ENCODE measurements at regions not wholly inside any gene's neighbourhood (a gene's known extent, or its start where the extent isn't known, plus 50 kb on each side); places are given as distances from the start of the nearest gene placed in this dataset.

DNA sequence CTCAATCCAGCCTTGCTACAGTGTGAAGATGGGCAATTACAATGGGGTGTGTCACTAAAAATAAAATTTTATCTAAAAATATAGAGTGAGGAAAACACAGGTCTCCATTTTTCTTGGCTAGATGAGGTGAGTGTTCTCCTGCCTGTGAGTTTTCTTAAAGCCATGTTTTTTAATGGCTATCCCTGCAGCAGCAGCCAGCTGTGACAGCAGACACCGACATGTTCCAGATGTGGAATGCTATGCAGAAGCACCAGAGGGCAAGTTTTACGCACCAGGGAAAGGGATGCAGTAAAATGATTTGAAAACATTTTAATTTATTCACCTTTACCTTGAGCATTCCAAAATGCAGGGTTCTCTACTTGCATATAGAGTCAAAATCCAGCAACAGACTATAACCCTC lies 577.0 kb upstream of the STXBP6 start (continued):
- TF ChIP-seq, protein P1, sequence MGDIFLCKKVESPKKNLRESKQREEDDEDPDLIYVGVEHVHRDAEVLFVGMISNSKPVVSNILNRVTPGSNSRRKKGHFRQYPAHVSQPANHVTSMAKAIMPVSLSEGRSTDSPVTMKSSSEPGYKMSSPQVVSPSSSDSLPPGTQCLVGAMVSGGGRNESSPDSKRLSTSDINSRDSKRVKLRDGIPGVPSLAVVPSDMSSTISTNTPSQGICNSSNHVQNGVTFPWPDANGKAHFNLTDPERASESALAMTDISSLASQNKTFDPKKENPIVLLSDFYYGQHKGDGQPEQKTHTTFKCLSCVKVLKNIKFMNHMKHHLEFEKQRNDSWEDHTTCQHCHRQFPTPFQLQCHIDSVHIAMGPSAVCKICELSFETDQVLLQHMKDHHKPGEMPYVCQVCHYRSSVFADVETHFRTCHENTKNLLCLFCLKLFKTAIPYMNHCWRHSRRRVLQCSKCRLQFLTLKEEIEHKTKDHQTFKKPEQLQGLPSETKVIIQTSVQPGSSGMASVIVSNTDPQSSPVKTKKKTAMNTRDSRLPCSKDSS (IDR thresholded peaks at IDR 0.05; ENCODE audit: low read depth, partially characterized antibody) = no peak
- TF ChIP-seq, protein P2, sequence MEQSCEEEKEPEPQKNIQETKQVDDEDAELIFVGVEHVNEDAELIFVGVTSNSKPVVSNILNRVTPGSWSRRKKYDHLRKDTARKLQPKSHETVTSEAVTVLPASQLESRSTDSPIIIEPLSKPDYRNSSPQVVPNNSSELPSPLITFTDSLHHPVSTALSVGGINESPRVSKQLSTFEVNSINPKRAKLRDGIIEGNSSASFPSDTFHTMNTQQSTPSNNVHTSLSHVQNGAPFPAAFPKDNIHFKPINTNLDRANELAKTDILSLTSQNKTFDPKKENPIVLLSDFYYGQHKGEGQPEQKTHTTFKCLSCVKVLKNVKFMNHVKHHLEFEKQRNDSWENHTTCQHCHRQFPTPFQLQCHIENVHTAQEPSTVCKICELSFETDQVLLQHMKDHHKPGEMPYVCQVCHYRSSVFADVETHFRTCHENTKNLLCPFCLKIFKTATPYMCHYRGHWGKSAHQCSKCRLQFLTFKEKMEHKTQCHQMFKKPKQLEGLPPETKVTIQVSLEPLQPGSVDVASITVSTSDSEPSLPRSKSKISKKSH (CRISPR knock-in tag; IDR thresholded peaks at IDR 0.05) = no peak
- TF ChIP-seq ZFP91 (CRISPR knock-in tag; IDR thresholded peaks at IDR 0.05) (no peak), DNMT1 (IDR thresholded peaks at IDR 0.05) (no peak)

- POLR2A ChIA-PET = interaction anchor here (0.5 kb wide), 1 partner anchor 63 kb away, joined by 3 read pairs; no protein-coding TSS in a partner anchor
- H3K9me1 ChIP-seq (ENCODE audit: control insufficient read depth, insufficient read depth, low read length) = no peaks in the 10 kb centered on the region
- FAIRE-seq (no peak), DNase-seq (ENCODE audit: extremely low read depth in 1 of 4, low spot score in 3 of 4) (no peak), ATAC-seq (no peak)
- no peaks in the 10 kb centered on the region for H3K9me3 ChIP-seq (replicated peaks; ENCODE audit: control insufficient read depth, insufficient read depth, low read depth, low read length)
- BruUV-seq (replicated peaks) = no TSS peak
- H3K9ac ChIP-seq (ENCODE audit: insufficient read depth in 1 of 2, low read depth in 2 of 2, low read length in 2 of 2) = no peak overlapping the region
- no peaks in the 10 kb centered on the region for H3K79me2 ChIP-seq (ENCODE audit: control insufficient read depth, insufficient read depth, low read length)
- H3K4me3 ChIP-seq = no peak overlapping the region
- intact Hi-C loops (cut with micrococcal nuclease) = no loop called here
- H3K27me3 ChIP-seq (ENCODE audit: control insufficient read depth in 2 of 2, insufficient read depth in 2 of 2, low read length in 2 of 2) = no peaks in the 10 kb centered on the region
- H3K4me2 ChIP-seq (ENCODE audit: insufficient read depth, low read length) = no peak overlapping the region
- H3K4me1 ChIP-seq (replicated peaks in 1 of 2; ENCODE audit: control insufficient read depth in 2 of 2, insufficient read depth in 2 of 2, low read length in 2 of 2) = no peaks in the 10 kb centered on the region
- WGBS (ENCODE audit: insufficient coverage, low coverage, missing lambda C conversion rate) = 0% methylated on average over 1 of the region's 1 CpG
- no peak overlapping the region for H3K27ac ChIP-seq (ENCODE audit: extremely low read depth, low read depth, low read length)
- in situ Hi-C loops (cut with MboI) = no loop called here
- H2AFZ ChIP-seq (ENCODE audit: low read depth, low read length) = no peak overlapping the region
- CTCF ChIA-PET (ENCODE audit: low intra/inter-chr PET ratio) = no interaction called here
- H3K36me3 ChIP-seq (ENCODE audit: control insufficient read depth, insufficient read depth, low read length) = no peaks in the 10 kb centered on the region
- H4K20me1 ChIP-seq (replicated peaks; ENCODE audit: control insufficient read depth, insufficient read depth, low read length) = no peaks in the 10 kb centered on the region
- TF ChIP-seq ATF7 (IDR thresholded peaks at IDR 0.05) (no peak), HCFC1 (IDR thresholded peaks at IDR 0.05; ENCODE audit: low read depth, low read length) (no peak), ZNF165 (CRISPR knock-in tag; IDR thresholded peaks at IDR 0.05; ENCODE audit: borderline replicate concordance) (no peak), CTBP1 (IDR thresholded peaks at IDR 0.05; ENCODE audit: borderline replicate concordance) (no peak), FOXA1 (IDR thresholded peaks at IDR 0.05; ENCODE audit: borderline replicate concordance) (no peak), CGGBP1 (CRISPR knock-in tag; IDR thresholded peaks at IDR 0.05) (no peak), TCF7 (IDR thresholded peaks at IDR 0.05; ENCODE audit: borderline replicate concordance) (no peak), MAFF (IDR thresholded peaks at IDR 0.05; ENCODE audit: low read length) (no peak), ZNF24 (IDR thresholded peaks at IDR 0.05) (no peak), CCNT2 (IDR thresholded peaks at IDR 0.05; ENCODE audit: borderline replicate concordance, extremely low read depth, insufficient read length, low read depth, low read length) (no peak)
- TF ChIP-seq, protein P3, sequence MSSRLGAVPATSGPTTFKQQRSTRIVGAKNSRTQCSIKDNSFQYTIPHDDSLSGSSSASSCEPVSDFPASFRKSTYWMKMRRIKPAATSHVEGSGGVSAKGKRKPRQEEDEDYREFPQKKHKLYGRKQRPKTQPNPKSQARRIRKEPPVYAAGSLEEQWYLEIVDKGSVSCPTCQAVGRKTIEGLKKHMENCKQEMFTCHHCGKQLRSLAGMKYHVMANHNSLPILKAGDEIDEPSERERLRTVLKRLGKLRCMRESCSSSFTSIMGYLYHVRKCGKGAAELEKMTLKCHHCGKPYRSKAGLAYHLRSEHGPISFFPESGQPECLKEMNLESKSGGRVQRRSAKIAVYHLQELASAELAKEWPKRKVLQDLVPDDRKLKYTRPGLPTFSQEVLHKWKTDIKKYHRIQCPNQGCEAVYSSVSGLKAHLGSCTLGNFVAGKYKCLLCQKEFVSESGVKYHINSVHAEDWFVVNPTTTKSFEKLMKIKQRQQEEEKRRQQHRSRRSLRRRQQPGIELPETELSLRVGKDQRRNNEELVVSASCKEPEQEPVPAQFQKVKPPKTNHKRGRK (tag; IDR thresholded peaks at IDR 0.05) = no peak
- TF ChIP-seq, protein P4, sequence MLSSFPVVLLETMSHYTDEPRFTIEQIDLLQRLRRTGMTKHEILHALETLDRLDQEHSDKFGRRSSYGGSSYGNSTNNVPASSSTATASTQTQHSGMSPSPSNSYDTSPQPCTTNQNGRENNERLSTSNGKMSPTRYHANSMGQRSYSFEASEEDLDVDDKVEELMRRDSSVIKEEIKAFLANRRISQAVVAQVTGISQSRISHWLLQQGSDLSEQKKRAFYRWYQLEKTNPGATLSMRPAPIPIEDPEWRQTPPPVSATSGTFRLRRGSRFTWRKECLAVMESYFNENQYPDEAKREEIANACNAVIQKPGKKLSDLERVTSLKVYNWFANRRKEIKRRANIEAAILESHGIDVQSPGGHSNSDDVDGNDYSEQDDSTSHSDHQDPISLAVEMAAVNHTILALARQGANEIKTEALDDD (IDR thresholded peaks at IDR 0.05) = no peak
These were observed 572.8 kb upstream of the STXBP6 start for GRCh38 chr14:25622763-25623162.

Measured in K562 (cell line).